HG02623 (cell line): ENCODE measurements at regions not wholly inside any gene's neighbourhood (a gene's known extent, or its start where the extent isn't known, plus 50 kb on each side); places are given as distances from the start of the nearest gene placed in this dataset.

Source experiments
- ATAC-seq: cut with Tn5 transposase; IDR thresholded peaks from one replicate; pipeline ENCODE4 v1.9.1; 2021; ENCODE audit warnings: moderate library complexity; ENCODE audit not compliant: unreplicated experiment

GRCh38 chr4:59068722-59069418 lies 1958.7 kb upstream of the IGFBP7 start:
- no peak for ATAC-seq

DNA sequence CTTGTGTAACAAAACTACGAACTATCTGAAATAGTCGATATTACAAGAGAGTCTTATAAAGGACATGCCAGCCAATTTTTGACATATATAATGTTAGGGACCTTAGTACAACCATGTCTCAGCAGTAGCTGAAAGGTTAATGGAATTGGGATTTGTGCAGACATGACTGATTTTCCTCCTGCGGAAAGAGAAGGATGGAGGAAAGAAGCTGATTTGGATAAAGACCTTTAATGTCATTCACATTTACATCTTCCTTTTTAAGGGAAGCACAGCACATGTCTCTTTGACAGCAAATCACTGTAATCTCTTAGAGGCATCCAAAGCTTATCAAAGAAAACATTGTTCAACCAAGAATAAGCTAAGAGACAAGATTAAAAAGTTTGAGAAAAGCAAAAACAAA lies 1976.2 kb upstream of the IGFBP7 start:
- no peak for ATAC-seq

- ATAC-seq = no peak
These were observed 1981.3 kb upstream of the IGFBP7 start for GRCh38 chr4:59091146-59092142.

- ATAC-seq = no peak
These were observed 1984.3 kb upstream of the IGFBP7 start for GRCh38 chr4:59094505-59094904.

DNA sequence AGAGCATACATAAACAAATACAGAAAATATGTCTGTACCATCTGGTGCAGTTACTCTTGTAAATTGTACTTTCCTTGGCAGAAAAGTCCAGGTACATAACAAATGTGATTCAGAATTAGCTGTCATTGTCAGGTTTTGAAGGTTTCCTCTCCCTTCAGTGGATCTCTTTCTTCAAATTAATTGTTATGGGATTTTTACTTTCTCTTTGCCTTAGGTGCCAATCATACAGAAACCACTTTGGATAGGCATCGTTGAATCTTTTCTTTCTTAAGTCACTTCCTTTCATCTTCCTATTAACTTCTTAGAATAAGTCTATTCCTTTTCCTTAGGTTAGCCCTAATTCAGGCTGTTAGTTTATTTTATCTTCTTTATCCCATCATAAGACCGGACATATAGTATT lies 1992.1 kb upstream of the IGFBP7 start:
- no peak for ATAC-seq

GRCh38 chr4:59120287-59120814 lies 2010.2 kb upstream of the IGFBP7 start:
- ATAC-seq = no peak

GRCh38 chr4:59122626-59123025 lies 2012.4 kb upstream of the IGFBP7 start:
- no peak for ATAC-seq

DNA sequence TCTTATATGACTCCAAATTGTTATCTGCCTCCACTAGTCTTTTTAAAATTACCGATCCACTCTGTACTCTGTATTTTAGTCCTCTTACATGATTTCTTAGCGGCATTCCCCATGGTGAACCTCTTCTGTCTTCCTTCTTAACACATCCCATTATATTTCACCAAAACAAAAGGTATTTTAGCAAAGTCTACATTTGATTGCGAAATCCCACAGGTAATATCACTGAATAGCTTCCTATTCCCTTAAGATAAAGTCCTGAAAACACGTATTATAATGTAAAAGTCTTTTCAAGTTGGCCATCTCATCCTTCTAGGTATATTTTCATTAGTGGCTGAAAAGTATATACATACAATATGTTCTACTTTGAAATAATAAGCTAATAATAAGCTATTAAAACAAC lies 2016.0 kb upstream of the IGFBP7 start:
- no peak for ATAC-seq

DNA sequence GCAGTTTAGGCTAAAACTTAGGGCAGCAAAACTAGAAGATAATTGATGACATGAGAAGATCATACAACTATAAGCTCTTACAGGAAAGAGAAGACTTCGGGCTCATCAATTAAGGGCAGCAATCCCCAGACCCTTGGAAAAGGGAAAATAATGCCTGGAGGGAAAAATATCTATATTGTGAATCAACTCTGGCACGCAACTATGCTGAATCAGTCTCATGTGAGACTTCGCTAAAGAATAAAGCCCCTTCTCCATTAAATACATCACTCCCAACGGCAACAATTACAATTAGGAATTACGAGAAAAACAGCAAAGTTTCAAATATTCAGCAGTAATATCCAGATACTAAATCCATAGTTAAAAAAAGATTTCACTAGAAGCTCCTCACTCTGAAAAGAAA lies 2016.8 kb upstream of the IGFBP7 start:
- no peak for ATAC-seq

DNA sequence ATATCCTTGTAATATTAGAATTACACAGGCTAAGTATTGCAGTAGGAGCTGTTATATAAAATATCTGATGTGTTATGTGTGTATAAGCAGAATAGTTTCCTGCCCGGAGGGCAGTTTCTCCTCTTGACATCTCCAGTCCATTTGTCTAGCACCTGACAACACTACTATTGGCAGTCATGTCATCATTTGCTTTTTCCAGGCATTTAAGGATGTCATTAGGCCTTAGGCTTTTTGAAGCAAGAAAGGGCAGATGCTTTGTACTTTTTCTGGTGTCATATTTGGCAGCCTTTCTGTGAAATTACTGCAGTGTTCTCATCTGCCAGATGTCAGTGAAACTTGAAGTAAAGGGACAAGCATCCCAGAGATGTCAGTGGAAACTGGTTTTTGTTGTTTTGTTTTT lies 2017.6 kb upstream of the IGFBP7 start:
- ATAC-seq = no peak

- ATAC-seq = no peak
These were observed 2025.2 kb upstream of the IGFBP7 start for GRCh38 chr4:59135248-59135985.

GRCh38 chr4:59161249-59161648 lies 2038.9 kb upstream of the ADGRL3 start:
- ATAC-seq = no peak

GRCh38 chr4:59175617-59176016 lies 2024.5 kb upstream of the ADGRL3 start:
- ATAC-seq = no peak

DNA sequence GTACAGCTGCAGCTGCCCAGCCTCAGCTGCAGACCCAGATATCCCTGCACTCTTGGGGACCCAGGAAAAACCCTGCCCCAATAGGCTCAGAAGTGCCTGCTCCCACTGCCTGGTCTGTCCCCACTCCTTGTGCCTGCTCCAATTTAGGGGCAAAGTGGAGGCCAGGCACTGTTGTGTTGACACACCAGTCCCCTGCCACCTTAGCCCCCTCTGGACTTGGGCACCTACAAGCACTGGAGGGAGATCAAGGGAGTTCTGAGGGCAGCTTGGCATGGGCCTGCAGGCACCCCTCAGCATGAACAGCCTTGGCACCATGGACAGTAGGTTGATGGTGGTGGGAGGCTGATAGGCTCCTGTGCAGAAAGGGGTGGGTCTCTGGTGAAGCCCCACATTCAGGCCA lies 2020.8 kb upstream of the ADGRL3 start:
- no peak for ATAC-seq

DNA sequence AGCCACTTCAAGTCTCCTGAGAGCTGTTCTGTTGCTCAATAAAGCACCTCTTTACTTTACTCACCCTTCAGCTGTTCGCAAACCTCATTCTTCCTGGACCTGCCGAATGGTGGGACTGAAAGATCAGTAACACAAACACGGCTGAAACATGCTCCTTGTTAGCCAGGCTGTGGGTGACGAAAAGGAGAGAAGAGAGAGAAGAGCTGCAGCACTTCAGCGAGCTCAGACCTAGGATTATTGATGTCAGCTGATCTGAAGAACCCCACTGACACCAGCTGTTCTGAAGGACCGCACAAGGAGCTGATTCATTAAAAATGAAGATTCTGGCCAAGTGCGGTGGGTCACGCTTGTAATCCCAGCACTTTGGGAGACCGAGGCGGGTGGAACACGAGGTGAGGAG lies 2020.0 kb upstream of the ADGRL3 start:
- ATAC-seq = no peak

DNA sequence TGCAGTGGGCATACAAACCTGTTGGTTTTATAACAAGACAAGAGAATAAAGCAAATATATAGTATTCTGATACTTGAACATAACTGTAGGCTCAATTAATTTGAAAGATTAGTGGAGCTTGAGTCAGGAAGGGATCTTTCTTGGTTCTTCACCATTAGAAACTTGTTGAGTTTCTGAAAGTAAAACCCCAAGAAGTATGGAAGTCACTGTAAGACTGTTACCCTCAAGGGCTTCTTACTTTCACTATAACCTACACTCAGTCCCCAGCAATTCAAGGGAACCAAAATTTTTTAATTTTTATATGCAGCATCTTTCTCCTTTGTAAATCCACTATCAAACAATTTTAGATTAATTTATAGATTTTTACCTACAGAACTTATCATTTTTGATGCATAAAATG lies 2019.2 kb upstream of the ADGRL3 start:
- ATAC-seq = no peak

GRCh38 chr4:59195839-59196238 lies 2004.3 kb upstream of the ADGRL3 start:
- ATAC-seq = no peak

- no peak for ATAC-seq
These were observed 1999.1 kb upstream of the ADGRL3 start for GRCh38 chr4:59200992-59201391.

GRCh38 chr4:59217910-59218631 lies 1982.1 kb upstream of the ADGRL3 start:
- ATAC-seq = no peak

GRCh38 chr4:59222221-59222620 lies 1977.9 kb upstream of the ADGRL3 start:
- ATAC-seq = no peak
